GM12874 (cell line): ENCODE measurements at regions not wholly inside any gene's neighbourhood (a gene's known extent, or its start where the extent isn't known, plus 50 kb on each side); places are given as distances from the start of the nearest gene placed in this dataset.

Source experiments
- TF ChIP-seq, protein P1 (sequence below): IDR thresholded peaks from 2 replicates; pipeline ENCODE4 v1.5.1; 2011; ENCODE audit warnings: low read depth, mild to moderate bottlenecking, control low read depth, low read length, moderate library complexity; ENCODE audit not compliant: insufficient read depth

DNA sequence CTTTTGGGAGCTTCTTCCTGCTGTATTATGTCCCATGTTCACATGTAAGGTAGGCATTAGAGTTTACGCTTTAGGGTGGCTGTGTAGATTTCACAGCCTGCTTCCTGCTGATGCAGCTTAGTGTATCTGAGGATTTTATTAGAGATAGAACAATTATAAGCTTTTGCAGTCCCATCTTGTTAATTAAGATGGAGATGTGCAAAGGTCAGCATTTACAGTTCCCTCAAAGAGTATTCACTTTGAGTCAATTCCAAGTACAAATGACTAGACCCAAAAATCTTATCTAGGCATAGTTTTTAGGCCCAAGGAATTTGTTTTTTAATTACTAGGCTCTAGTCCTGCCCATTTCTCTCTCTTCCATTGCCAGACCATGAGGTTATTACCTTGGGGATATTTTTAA is 239.9 kb upstream of the PHF14 start:
- TF ChIP-seq, protein P1, sequence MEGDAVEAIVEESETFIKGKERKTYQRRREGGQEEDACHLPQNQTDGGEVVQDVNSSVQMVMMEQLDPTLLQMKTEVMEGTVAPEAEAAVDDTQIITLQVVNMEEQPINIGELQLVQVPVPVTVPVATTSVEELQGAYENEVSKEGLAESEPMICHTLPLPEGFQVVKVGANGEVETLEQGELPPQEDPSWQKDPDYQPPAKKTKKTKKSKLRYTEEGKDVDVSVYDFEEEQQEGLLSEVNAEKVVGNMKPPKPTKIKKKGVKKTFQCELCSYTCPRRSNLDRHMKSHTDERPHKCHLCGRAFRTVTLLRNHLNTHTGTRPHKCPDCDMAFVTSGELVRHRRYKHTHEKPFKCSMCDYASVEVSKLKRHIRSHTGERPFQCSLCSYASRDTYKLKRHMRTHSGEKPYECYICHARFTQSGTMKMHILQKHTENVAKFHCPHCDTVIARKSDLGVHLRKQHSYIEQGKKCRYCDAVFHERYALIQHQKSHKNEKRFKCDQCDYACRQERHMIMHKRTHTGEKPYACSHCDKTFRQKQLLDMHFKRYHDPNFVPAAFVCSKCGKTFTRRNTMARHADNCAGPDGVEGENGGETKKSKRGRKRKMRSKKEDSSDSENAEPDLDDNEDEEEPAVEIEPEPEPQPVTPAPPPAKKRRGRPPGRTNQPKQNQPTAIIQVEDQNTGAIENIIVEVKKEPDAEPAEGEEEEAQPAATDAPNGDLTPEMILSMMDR = no peak

DNA sequence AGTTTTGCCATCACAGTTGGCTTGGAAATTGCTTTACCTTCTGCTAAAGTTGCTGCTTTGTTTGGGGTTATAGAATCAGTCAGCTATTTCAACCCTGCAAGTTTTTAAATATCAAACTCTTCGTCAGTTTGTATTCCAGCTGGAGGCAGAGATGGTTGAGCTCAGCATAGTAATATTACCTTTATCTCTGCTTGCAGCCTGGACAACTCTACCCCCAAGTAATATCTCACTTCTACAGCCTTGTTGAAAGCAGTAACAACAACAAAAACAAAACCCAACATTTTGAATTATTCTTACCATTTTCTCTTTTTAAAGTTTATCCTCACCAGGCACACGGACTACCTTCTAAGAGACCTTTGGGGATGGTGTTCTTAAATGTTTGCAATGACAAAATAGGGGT is 239.1 kb upstream of the PHF14 start:
- TF ChIP-seq, protein P1 = no peak

DNA sequence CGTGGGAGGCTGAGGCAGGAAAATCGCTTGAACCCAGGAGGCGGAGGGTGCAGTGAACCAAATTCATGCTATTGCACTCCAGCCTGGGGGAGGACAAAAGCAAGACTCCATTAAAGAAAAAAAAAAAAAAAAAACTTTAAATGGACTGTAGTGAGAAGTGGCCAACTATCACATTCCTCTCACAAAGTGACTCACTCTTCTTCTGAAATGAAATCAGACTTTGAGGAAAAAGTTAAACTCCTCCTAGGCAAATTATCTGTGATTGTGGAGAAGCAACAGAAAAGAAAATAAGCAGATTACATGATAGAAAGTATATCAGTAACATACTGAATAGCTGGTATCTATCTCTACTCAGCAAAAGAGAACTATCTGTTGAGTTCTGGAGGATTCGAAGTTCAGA is 234.3 kb upstream of the PHF14 start:
- TF ChIP-seq, protein P1 = no peak

DNA sequence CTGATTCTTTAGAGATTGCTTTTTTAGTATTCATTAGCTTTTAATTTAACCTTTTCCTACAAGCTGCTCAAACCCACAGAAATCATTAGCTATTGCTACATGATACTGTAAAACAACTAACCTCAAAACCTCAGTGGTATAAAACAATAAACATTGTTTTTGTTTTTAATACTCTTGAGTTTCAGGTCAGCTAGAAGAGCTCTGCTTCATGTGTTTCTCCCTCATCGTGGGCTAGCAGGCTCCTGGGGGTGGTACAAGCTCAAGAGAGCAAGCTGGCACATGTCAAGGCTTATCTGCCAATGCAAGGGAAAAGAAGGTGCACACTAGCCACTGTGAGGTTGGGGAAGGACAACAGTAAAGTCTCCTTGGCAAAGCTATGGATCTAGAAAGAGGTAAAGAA is 232.9 kb upstream of the PHF14 start:
- TF ChIP-seq, protein P1 = no peak

DNA sequence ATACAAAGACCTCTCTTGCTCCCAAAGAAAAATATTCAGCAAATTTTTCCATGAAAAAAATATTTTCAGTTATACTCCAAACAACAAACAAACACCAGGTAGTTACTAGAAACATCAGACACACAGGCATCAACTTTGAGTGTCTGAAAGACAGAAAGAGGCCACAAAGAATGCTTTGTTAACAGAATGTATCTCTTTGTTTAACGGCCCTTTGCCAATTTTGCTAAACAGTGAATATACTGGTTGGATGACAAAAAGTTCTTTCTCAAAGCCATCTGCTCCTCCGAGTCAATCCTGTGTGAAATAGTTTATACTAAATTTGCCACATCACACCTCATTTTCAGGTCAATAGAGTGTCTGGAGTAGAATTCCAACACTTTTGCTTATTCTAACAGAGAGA is 216.7 kb upstream of the PHF14 start:
- TF ChIP-seq, protein P1 = no peak

DNA sequence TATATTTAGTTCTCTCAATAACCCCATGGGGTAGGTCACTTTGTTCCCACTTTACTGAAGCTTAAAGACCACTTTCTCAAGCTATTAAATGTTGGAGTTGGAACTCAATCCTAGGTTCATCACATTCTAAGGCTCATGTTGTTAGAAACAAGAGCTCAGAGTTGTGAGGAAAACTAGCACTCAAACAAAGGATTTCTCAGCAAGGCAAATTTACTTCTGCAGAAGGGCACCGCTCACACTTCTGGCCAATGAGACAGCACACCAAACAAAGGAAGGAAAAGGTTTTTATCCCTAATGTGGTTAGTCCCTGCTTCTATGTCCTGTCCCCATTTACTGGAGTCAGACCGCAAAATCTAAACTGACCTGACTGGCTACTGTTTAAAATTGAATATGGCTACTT is 214.6 kb upstream of the PHF14 start:
- TF ChIP-seq, protein P1 = no peak

DNA sequence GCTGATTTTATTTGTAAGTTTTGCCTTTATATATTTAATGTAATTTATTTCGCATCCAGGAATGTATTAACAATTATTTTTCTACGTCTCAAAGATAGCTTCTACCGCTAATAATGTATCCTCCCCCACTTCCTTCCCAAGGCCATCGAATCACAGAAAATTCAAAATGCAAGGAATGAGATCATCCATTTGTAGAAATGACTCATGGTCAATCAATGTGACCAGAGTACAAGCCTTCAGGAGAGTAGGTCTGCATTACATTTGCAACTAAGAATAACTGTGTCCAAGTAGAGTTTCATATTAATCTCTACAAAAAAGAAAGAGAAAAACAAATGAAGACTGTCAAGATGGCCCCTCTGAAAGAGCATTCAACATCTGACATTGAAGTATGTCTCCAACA is 205.9 kb upstream of the PHF14 start:
- TF ChIP-seq, protein P1 = no peak

DNA sequence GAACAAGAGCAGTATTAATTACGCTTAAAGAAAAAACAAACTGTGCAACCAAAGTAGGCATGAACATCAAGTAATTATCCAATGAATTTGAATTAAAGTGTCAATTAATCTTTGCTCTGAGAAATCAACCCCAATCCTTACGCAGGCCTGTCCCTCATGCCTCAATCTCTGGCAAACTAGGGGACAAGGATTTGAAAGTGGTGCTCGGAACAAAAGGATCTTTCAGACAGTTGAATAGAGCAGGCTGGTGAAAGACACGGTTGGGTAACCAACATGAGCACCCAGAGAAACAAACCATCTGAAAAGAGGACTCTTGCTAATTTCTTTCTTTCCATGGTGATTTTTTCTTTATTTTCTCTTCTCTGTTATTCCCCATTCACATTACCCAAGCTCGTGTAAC is 203.5 kb upstream of the PHF14 start:
- TF ChIP-seq, protein P1 = no peak
